Chondrocyte (in vitro differentiated cells): ENCODE measurements at regions not wholly inside any gene's neighbourhood (a gene's known extent, or its start where the extent isn't known, plus 50 kb on each side); places are given as distances from the start of the nearest gene placed in this dataset.

Experiments
- DNase-seq: peaks from one replicate; pipeline ENCODE4 v3.0.0; 2021; ENCODE audit warnings: mixed read lengths, low spot score
- H3K27ac Mint-ChIP-seq: one replicate; pipeline ENCODE4 v1.8.0; 2021; ENCODE audit warnings: mild to moderate bottlenecking, moderate library complexity, mixed read lengths; ENCODE audit not compliant: unreplicated experiment
- H3K27me3 Mint-ChIP-seq: 2 replicates; pipeline ENCODE4 v1.8.0; 2021; ENCODE audit warnings: low read depth, mixed read lengths
- H3K36me3 Mint-ChIP-seq: 2 replicates; pipeline ENCODE4 v1.8.0; 2021; ENCODE audit warnings: low read depth, mixed read lengths
- H3K4me1 Mint-ChIP-seq: 2 replicates; pipeline ENCODE4 v1.8.0; 2021; ENCODE audit warnings: low read depth, mild to moderate bottlenecking, mixed read lengths
- H3K4me3 Mint-ChIP-seq: one replicate; pipeline ENCODE4 v1.8.0; 2021; ENCODE audit warnings: mild to moderate bottlenecking, moderate library complexity, mixed read lengths; ENCODE audit not compliant: unreplicated experiment
- H3K9me3 Mint-ChIP-seq: 2 replicates; pipeline ENCODE4 v1.8.0; 2021; ENCODE audit warnings: low read depth, mixed read lengths
- TF ChIP-seq, protein P1 (sequence below): fragments of 200-600 bp; sonication (generic); IDR thresholded peaks from 2 replicates; pipeline ENCODE4 v1.5.0; 2021; ENCODE audit warnings: antibody characterized with exemption, mild to moderate bottlenecking, moderate library complexity

DNA sequence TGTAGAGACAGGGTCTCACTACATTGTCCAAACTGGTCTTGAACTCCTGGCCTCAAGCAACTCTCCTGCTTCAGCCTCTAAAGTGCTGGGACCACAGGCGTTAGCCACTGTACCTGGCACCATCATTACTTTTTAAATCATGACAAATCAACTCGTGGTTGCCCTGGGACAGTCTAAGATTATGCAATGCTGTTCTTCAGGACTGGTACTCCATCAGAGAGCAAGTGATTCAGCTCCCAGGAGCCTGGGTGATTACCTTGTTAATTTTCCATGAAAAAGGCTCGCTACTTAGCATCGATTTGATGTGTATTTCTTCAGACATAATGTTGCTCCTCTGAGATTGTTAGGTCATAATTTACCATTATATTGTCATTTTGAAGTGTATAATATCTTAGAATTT, 158.9 kb upstream of the STEAP4 start:
- Mint-ChIP-seq H3K4me3 (no peak overlapping the region), H3K36me3 (no peaks in the 10 kb centered on the region), H3K9me3 (no peaks in the 10 kb centered on the region), H3K4me1 (no peaks in the 10 kb centered on the region), H3K27ac (no peak overlapping the region), H3K27me3 (peaks cover 14% of the 10 kb centered on the region)
- DNase-seq, result no peak
- TF ChIP-seq, protein P1, sequence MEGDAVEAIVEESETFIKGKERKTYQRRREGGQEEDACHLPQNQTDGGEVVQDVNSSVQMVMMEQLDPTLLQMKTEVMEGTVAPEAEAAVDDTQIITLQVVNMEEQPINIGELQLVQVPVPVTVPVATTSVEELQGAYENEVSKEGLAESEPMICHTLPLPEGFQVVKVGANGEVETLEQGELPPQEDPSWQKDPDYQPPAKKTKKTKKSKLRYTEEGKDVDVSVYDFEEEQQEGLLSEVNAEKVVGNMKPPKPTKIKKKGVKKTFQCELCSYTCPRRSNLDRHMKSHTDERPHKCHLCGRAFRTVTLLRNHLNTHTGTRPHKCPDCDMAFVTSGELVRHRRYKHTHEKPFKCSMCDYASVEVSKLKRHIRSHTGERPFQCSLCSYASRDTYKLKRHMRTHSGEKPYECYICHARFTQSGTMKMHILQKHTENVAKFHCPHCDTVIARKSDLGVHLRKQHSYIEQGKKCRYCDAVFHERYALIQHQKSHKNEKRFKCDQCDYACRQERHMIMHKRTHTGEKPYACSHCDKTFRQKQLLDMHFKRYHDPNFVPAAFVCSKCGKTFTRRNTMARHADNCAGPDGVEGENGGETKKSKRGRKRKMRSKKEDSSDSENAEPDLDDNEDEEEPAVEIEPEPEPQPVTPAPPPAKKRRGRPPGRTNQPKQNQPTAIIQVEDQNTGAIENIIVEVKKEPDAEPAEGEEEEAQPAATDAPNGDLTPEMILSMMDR, result no peak

DNA sequence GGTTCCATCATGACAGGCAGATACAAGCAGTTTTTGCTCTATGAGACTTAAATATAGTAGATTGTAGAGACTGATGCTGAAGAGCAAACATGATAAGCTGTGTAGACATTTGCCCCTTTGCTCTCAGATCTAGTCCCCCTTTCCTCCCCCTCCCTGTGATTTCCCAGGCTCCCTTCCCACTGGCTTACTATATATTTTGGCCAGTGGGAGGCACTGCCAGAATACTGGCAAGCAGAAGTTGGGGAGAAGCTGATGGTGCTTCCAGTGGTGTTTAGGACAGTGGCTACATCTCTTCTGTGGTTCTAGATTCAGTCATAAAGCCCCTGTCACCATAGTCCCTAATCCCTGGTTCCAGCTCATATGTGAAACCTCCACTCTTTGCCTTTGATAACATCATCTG, 156.1 kb upstream of the STEAP4 start:
- TF ChIP-seq, protein P1, result no peak
- no peak for DNase-seq
- H3K4me3 Mint-ChIP-seq, result no peak overlapping the region
- no peaks in the 10 kb centered on the region for H3K4me1 Mint-ChIP-seq
- H3K27me3 Mint-ChIP-seq, result peaks cover 14% of the 10 kb centered on the region
- H3K36me3 Mint-ChIP-seq, result no peaks in the 10 kb centered on the region
- H3K27ac Mint-ChIP-seq, result no peak overlapping the region
- no peaks in the 10 kb centered on the region for H3K9me3 Mint-ChIP-seq

DNA sequence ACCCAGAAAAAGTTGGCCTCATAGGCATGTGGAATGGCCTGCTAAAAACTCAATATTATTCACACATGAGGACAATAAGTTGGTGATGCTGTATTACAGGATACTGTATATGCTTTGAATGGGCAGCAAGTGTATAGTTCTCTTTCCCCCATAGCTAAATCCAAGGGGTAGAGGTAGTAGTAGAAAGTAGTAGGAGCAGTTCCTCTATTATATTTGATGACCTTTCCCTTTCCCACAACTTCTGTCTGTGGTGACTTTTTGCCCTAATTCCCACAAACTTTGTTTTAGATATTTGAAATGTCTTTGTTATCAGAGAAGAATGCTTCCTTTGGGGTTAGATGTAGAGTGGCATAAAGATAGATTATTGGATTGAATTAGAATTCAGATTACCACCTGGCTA, 154.0 kb upstream of the STEAP4 start:
- peaks cover 9% of the 10 kb centered on the region for H3K27me3 Mint-ChIP-seq
- H3K9me3 Mint-ChIP-seq, result no peaks in the 10 kb centered on the region
- no peak for DNase-seq
- H3K4me1 Mint-ChIP-seq, result no peaks in the 10 kb centered on the region
- no peak overlapping the region for H3K4me3 Mint-ChIP-seq
- TF ChIP-seq, protein P1, result no peak
- no peak overlapping the region for H3K27ac Mint-ChIP-seq
- H3K36me3 Mint-ChIP-seq, result no peaks in the 10 kb centered on the region

DNA sequence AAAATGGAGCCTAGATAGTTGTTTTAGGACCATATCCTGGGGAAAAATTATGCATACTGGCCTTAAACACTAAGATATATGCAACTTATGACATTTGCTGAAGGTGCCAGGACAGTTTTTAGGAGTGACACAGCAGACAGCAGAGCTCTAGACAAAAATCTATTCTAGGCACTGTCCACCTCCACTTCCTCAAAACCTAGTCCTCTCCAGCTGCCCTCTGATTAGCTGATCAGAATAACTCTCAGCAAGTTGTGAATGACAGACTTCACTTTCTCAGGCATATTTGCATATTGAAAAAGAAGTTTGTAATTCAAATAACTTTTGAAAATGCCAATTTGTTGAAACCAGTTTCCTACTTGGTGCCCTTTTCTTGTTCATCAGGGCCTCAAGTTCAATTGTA, 152.3 kb upstream of the STEAP4 start:
- no peak for DNase-seq
- Mint-ChIP-seq H3K27me3 (peaks cover 4% of the 10 kb centered on the region), H3K36me3 (no peaks in the 10 kb centered on the region), H3K4me3 (no peak overlapping the region), H3K4me1 (no peaks in the 10 kb centered on the region), H3K9me3 (no peaks in the 10 kb centered on the region), H3K27ac (no peak overlapping the region)
- TF ChIP-seq, protein P1, result no peak

DNA sequence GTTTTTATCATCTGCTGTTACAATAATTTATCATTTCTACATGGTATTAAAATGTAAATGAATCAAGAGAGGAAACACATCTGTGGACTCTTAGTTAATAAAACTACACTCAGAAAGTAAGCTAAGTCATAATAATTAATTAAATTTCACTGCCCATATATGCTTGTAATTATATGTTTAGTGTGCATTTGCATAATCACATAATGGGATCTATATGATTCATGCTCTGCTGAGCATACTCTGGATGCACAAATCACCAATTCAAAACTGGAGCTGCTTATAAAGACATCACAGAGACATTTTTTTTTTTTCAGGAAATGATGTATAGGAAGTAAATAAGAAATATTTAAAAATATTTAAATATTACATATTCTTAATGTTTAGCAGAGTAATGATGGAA, 151.6 kb upstream of the STEAP4 start:
- Mint-ChIP-seq H3K4me1 (no peaks in the 10 kb centered on the region), H3K27me3 (no peaks in the 10 kb centered on the region), H3K4me3 (no peak overlapping the region), H3K36me3 (no peaks in the 10 kb centered on the region), H3K27ac (no peak overlapping the region), H3K9me3 (no peaks in the 10 kb centered on the region)
- TF ChIP-seq, protein P1, result no peak
- no peak for DNase-seq
